ENCODE measurements at regions not wholly inside any gene's neighbourhood (a gene's known extent, or its start where the extent isn't known, plus 50 kb on each side); places are given as distances from the start of the nearest gene placed in this dataset.
"Not testable (repeated sequence)": the region's sequence is repeated elsewhere in the genome, so short reads cannot be mapped to it uniquely, and the experiment has no call there.

DNA sequence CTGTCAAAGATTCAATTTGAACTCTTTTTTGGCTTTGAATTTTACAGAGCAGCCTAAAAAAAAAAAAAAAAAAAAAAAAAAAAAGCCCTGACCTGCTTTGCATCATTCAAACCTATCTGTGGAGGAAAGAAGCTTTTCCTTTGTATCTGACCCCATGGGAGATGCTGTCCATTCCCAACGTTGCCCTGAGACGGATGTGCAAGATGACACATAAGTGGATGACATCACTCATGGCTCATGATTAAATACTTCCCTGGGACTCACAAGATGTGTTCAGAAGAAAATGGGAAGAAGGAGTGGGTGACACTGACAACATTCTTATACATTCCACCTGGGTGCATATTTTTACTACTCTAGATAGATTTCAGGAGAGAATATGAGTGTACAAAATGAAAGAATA, 245.7 kb upstream of the ELAVL2 start:
- H3K4me3 ChIP-seq: no peak overlapping the region
- in situ Hi-C loops (cut with MboI): no loop called here
- 2 to 3% methylated on average over 2 of the region's 2 CpGs for WGBS, 2 experiments (ENCODE audit: low coverage in 1 of 2, low lambda C conversion rate in 2 of 2, missing lambda C conversion rate in 2 of 2)
- no peaks in the 10 kb centered on the region for H3K36me3 ChIP-seq (ENCODE audit: low read depth)
- H3K4me2 ChIP-seq (ENCODE audit: unreplicated experiment): no peak overlapping the region
- no peak overlapping the region for H3K9ac ChIP-seq
- H3K27ac ChIP-seq: no peak overlapping the region
- H2AFZ ChIP-seq: no peak overlapping the region
- H3K9me3 ChIP-seq (ENCODE audit: low read depth): no peaks in the 10 kb centered on the region
- DNase-seq: peak; percentile 1
- no peaks in the 10 kb centered on the region for H3K79me2 ChIP-seq (ENCODE audit: insufficient read depth)
- no peak for TF ChIP-seq EZH2phosphoT487 (IDR thresholded peaks at IDR 0.05; ENCODE audit: insufficient read depth, low read depth)
- TF ChIP-seq EZH2 (IDR thresholded peaks at IDR 0.05; ENCODE audit: insufficient read depth, poor library complexity, severe bottlenecking): no peak
- H3K4me1 ChIP-seq (ENCODE audit: insufficient read depth): no peaks in the 10 kb centered on the region
- H3K27me3 ChIP-seq (replicated peaks; ENCODE audit: insufficient read depth): no peaks in the 10 kb centered on the region
- no peaks in the 10 kb centered on the region for H4K20me1 ChIP-seq (ENCODE audit: insufficient read depth)
- no peaks in the 10 kb centered on the region for H3F3A ChIP-seq (ENCODE audit: insufficient read depth)
- no peaks in the 10 kb centered on the region for H3K9me2 ChIP-seq (ENCODE audit: insufficient read depth)

DNA sequence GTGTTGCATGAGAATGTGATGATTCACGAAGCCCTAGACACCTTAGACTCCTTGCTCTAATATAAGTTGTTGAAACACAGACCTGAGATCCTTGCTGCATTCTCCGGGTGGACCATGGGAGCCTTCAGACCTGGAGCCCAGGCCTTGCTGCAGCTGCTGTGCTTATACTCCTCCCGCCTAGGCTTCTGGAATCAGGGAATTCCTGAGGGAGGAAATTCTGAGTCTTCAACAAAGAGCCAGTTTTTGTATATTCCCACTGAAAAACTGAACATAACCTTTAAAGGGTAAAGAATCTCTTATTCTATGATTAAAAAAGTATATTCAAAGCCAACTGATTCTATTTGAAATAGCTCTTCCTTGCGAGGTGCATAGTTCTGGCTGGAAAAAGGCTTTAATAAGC, 245.1 kb upstream of the ELAVL2 start:
- no peak overlapping the region for H3K9ac ChIP-seq
- in situ Hi-C loops (cut with MboI): no loop called here
- H3K27me3 ChIP-seq (replicated peaks; ENCODE audit: insufficient read depth): no peaks in the 10 kb centered on the region
- no peaks in the 10 kb centered on the region for H4K20me1 ChIP-seq (ENCODE audit: insufficient read depth)
- no peak overlapping the region for H3K4me3 ChIP-seq
- H3K4me1 ChIP-seq (ENCODE audit: insufficient read depth): no peaks in the 10 kb centered on the region
- no peak for TF ChIP-seq EZH2phosphoT487 (IDR thresholded peaks at IDR 0.05; ENCODE audit: insufficient read depth, low read depth)
- TF ChIP-seq EZH2 (IDR thresholded peaks at IDR 0.05; ENCODE audit: insufficient read depth, poor library complexity, severe bottlenecking): no peak
- H3K27ac ChIP-seq: no peak overlapping the region
- H3K9me2 ChIP-seq (ENCODE audit: insufficient read depth): no peaks in the 10 kb centered on the region
- H3K4me2 ChIP-seq (ENCODE audit: unreplicated experiment): no peak overlapping the region
- no peaks in the 10 kb centered on the region for H3F3A ChIP-seq (ENCODE audit: insufficient read depth)
- DNase-seq: no peak
- no peak overlapping the region for H2AFZ ChIP-seq
- no peaks in the 10 kb centered on the region for H3K36me3 ChIP-seq (ENCODE audit: low read depth)
- no peaks in the 10 kb centered on the region for H3K79me2 ChIP-seq (ENCODE audit: insufficient read depth)
- WGBS, 2 experiments (ENCODE audit: low coverage in 1 of 2, low lambda C conversion rate in 2 of 2, missing lambda C conversion rate in 2 of 2): 35 to 39% methylated on average over 4 of the region's 4 CpGs
- no peaks in the 10 kb centered on the region for H3K9me3 ChIP-seq (ENCODE audit: low read depth)

DNA sequence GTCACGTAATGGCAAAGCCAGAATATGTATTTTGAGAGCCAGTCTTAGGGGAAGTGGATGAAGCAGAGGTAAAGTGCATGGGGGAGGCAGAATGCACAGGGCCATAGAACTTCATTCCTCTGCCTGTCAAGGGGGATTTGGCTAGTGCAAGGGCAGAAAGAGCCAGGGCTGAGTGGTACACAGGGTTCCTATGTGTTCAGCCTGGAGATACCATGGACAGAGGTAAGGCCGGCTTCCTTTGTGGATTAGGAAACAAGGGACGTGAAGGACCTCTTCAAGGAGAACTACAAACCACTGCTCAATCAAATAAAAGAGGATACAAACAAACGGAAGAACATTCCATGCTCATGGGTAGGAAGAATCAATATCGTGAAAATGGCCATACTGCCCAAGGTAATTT, 241.1 kb upstream of the ELAVL2 start:
- H3K79me2 ChIP-seq (ENCODE audit: insufficient read depth); H3K9ac ChIP-seq; H2AFZ ChIP-seq; DNase-seq; H4K20me1 ChIP-seq (ENCODE audit: insufficient read depth); H3K4me1 ChIP-seq (ENCODE audit: insufficient read depth); H3K27me3 ChIP-seq (replicated peaks; ENCODE audit: insufficient read depth); H3K27ac ChIP-seq; in situ Hi-C loops (cut with MboI); H3K9me2 ChIP-seq (ENCODE audit: insufficient read depth); H3K9me3 ChIP-seq (ENCODE audit: low read depth); H3K36me3 ChIP-seq (ENCODE audit: low read depth); H3K4me2 ChIP-seq (ENCODE audit: unreplicated experiment); H3K4me3 ChIP-seq; H3F3A ChIP-seq (ENCODE audit: insufficient read depth): not testable (repeated sequence)
- WGBS, 2 experiments (ENCODE audit: low coverage in 1 of 2, low lambda C conversion rate in 2 of 2, missing lambda C conversion rate in 2 of 2): 0 to 16% methylated on average over 3 to 5 of the region's 5 CpGs

DNA sequence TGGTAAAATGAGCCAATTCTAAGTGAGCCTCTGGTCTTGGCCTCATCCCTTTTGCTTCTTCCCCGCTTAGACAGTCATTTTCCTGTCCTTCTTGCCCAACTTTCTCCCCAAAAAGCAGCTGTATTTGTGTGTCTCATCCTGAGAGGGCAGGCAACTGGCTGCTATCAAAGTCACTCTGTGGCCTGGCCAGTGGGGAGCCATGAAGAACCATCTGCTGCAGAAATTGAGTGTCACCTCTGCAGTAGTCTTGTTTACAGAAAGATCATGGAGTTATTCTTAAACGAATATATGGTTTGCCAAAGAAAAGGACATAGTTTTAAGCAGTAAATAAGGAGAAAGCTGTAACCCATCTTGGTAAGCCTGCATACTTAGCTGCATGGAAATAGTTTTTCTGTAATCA, 233.6 kb upstream of the ELAVL2 start:
- WGBS, 2 experiments (ENCODE audit: low coverage in 1 of 2, low lambda C conversion rate in 2 of 2, missing lambda C conversion rate in 2 of 2): 0 to 4% methylated on average over 2 of the region's 2 CpGs
- TF ChIP-seq EZH2 (IDR thresholded peaks at IDR 0.05; ENCODE audit: insufficient read depth, poor library complexity, severe bottlenecking) (no peak), EZH2phosphoT487 (IDR thresholded peaks at IDR 0.05; ENCODE audit: insufficient read depth, low read depth) (no peak)
- Histone ChIP-seq H3K27me3 (replicated peaks; ENCODE audit: insufficient read depth) (no peaks in the 10 kb centered on the region), H3F3A (ENCODE audit: insufficient read depth) (no peaks in the 10 kb centered on the region), H3K36me3 (ENCODE audit: low read depth) (no peaks in the 10 kb centered on the region), H3K9me3 (ENCODE audit: low read depth) (no peaks in the 10 kb centered on the region), H3K4me2 (ENCODE audit: unreplicated experiment) (no peak overlapping the region), H2AFZ (no peak overlapping the region), H4K20me1 (ENCODE audit: insufficient read depth) (no peaks in the 10 kb centered on the region), H3K27ac (no peak overlapping the region), H3K4me1 (ENCODE audit: insufficient read depth) (no peaks in the 10 kb centered on the region), H3K4me3 (no peak overlapping the region), H3K9ac (no peak overlapping the region), H3K9me2 (ENCODE audit: insufficient read depth) (0 out of 2 replicates have a peak, but pooled peaks cover 2% of the 10 kb centered on the region), H3K79me2 (ENCODE audit: insufficient read depth) (no peaks in the 10 kb centered on the region)
- in situ Hi-C loops (cut with MboI): no loop called here
- no peak for DNase-seq

DNA sequence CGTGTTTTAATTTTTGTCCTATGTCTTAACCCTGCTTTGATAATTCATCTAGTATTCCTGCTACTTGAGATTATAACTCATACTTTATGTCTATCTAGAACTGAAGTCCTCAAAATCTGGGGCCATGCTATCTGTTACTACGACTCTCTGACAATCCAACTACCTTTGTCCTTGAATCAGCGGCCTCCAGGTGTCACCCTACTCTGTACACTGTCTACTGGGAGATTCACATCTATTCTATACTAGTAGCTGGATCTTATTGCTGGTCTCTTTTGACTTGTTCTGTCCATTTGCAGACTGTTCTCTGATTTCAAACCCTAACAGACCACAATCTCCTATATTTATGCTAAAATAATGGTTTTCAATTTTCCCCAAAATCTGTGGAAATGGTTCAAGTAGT, 225.5 kb upstream of the ELAVL2 start:
- H3K27me3 ChIP-seq (replicated peaks; ENCODE audit: insufficient read depth): no peaks in the 10 kb centered on the region
- in situ Hi-C loops (cut with MboI): no loop called here
- H3K9me3 ChIP-seq (ENCODE audit: low read depth): no peaks in the 10 kb centered on the region
- H3K9me2 ChIP-seq (ENCODE audit: insufficient read depth): 0 out of 2 replicates have a peak, but pooled peaks cover 2% of the 10 kb centered on the region
- 7 to 17% methylated on average over 3 of the region's 3 CpGs for WGBS, 2 experiments (ENCODE audit: low coverage in 1 of 2, low lambda C conversion rate in 2 of 2, missing lambda C conversion rate in 2 of 2)
- no peak overlapping the region for H3K9ac ChIP-seq
- no peak for TF ChIP-seq EZH2phosphoT487 (IDR thresholded peaks at IDR 0.05; ENCODE audit: insufficient read depth, low read depth)
- no peak overlapping the region for H2AFZ ChIP-seq
- H3K36me3 ChIP-seq (ENCODE audit: low read depth): no peaks in the 10 kb centered on the region
- no peak overlapping the region for H3K27ac ChIP-seq
- H3F3A ChIP-seq (ENCODE audit: insufficient read depth): no peaks in the 10 kb centered on the region
- no peaks in the 10 kb centered on the region for H3K79me2 ChIP-seq (ENCODE audit: insufficient read depth)
- no peak overlapping the region for H3K4me2 ChIP-seq (ENCODE audit: unreplicated experiment)
- H3K4me1 ChIP-seq (ENCODE audit: insufficient read depth): no peaks in the 10 kb centered on the region
- no peaks in the 10 kb centered on the region for H4K20me1 ChIP-seq (ENCODE audit: insufficient read depth)
- no peak overlapping the region for H3K4me3 ChIP-seq
- no peak for DNase-seq

DNA sequence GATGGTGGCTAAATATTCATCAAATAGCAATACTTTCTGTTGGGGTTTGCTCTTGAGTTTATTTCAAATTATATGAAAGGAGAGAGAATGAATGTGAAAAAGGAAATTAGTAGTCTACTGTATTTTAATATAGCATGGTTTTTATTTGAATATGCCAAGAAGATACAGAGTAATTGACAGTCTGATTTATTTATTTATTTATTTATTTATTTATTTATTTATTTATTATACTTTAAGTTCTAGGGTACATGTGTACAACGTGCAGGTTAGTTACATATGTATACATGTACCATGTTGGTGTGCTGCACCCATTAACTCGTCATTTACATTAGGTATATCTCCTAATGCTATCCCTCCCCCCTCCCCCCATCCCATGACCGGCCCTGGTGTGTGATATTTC, 224.2 kb upstream of the ELAVL2 start:
- H3K9me3 ChIP-seq (ENCODE audit: low read depth); DNase-seq; H3K27ac ChIP-seq; H3K9me2 ChIP-seq (ENCODE audit: insufficient read depth); H3F3A ChIP-seq (ENCODE audit: insufficient read depth); H3K9ac ChIP-seq; in situ Hi-C loops (cut with MboI); H3K27me3 ChIP-seq (replicated peaks; ENCODE audit: insufficient read depth); H3K4me2 ChIP-seq (ENCODE audit: unreplicated experiment); H3K79me2 ChIP-seq (ENCODE audit: insufficient read depth); H3K36me3 ChIP-seq (ENCODE audit: low read depth); H2AFZ ChIP-seq; H3K4me3 ChIP-seq; H4K20me1 ChIP-seq (ENCODE audit: insufficient read depth); H3K4me1 ChIP-seq (ENCODE audit: insufficient read depth): not testable (repeated sequence)
- WGBS, 2 experiments (ENCODE audit: low coverage in 1 of 2, low lambda C conversion rate in 2 of 2, missing lambda C conversion rate in 2 of 2): 33 to 48% methylated on average over 2 to 3 of the region's 3 CpGs
